BLaER1 treated with 17β-estradiol and CSF1 and Interleukin-3, amounts not matched to agents 10 nM and 100 nM (cell line): ENCODE measurements at regions not wholly inside any gene's neighbourhood (a gene's known extent, or its start where the extent isn't known, plus 50 kb on each side); places are given as distances from the start of the nearest gene placed in this dataset.

ENCODE experiments used
- H3K27ac ChIP-seq, 11 experiments: shearing (Covaris generic); formaldehyde crosslinking; 2 replicates each; pipeline ENCODE4 v1.8.1; 2022
- H3K27me3 ChIP-seq, 11 experiments: shearing (Covaris generic); formaldehyde crosslinking; 2 replicates each; pipeline ENCODE4 v1.8.1; 2022
- H3K36me3 ChIP-seq, 11 experiments: shearing (Covaris generic); formaldehyde crosslinking; 2 replicates each; pipeline ENCODE4 v1.8.1; 2022
- H3K4me1 ChIP-seq, 10 experiments: shearing (Covaris generic); formaldehyde crosslinking; 2 replicates each; pipeline ENCODE4 v1.8.1; 2022
- H3K4me2 ChIP-seq, 11 experiments: shearing (Covaris generic); formaldehyde crosslinking; 2 replicates each; pipeline ENCODE4 v1.8.1; 2022
- H3K4me3 ChIP-seq, 10 experiments: shearing (Covaris generic); formaldehyde crosslinking; 2 replicates each; pipeline ENCODE4 v1.8.1; 2022
- H3K9ac ChIP-seq, 11 experiments: shearing (Covaris generic); formaldehyde crosslinking; 2 replicates each; pipeline ENCODE4 v1.8.1; 2022
- H3K9me3 ChIP-seq, 11 experiments: shearing (Covaris generic); formaldehyde crosslinking; replicated peaks in 1 of 11; 2 replicates each; pipeline ENCODE4 v1.8.1; 2022
- H4K20me1 ChIP-seq, 11 experiments: shearing (Covaris generic); formaldehyde crosslinking; 2 replicates each; pipeline ENCODE4 v1.8.1; 2022
- Cebpa-rat ChIP-seq, 11 experiments: shearing (Covaris generic); IDR thresholded peaks; 2 replicates each; pipeline ENCODE4 v1.8.1; 2022

DNA sequence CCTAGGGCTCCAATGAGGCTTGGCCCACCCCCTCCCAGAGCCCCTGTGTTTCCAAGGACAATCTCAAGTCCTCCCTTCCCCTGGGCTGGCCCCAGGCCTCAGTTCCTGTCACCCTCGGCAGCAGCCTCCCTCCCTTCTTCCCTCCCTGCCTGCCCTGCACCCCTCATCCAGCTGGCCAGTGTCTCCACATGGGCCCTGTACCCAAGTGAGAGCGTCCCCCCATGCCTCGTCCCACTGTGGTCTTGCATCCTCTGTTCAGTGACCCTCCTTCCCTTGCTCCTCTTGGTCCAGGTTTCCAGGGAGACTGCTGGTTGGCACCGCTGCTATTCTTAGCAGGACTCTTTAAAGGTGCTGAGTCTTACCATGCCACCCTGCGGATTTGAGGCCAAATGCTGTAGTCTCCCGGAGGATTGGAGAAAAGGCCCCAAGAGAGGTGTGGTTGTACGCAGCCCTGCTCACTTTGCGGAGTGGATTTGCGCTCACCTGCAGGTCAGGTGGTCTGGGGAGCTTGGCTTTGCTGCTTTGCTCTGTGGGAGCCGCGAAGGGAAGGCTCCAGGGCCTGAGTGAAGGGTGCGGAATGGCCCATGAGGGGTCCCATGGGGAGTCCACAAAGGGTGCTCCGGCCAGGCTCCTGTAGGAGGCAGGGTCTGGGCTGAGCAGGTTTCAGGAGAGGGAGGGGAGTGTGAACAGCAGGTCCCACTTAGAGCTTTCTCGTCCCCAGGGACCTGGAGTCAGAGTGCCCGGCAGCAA lies 519.2 kb downstream of the TCERG1L start:
- no peak for TF ChIP-seq Cebpa-rat (IDR thresholded peaks at IDR 0.05)
- Histone ChIP-seq H3K27me3 (no peaks in the 10 kb centered on the region), H3K36me3 (no peaks in the 10 kb centered on the region), H3K4me2 (no peak overlapping the region), H3K4me3 (no peak overlapping the region), H4K20me1 (no peaks in the 10 kb centered on the region; a peak in 1 of 22 replicates), H3K9me3 (peaks cover 0 to 15% (median 7%) of the 10 kb centered on the region in 11 experiments; a peak in 12 of 22 replicates), H3K27ac (no peak overlapping the region), H3K4me1 (peaks cover 0 to 7% (median 4%) of the 10 kb centered on the region in 10 experiments; a peak in 11 of 20 replicates), H3K9ac (no peak overlapping the region)

DNA sequence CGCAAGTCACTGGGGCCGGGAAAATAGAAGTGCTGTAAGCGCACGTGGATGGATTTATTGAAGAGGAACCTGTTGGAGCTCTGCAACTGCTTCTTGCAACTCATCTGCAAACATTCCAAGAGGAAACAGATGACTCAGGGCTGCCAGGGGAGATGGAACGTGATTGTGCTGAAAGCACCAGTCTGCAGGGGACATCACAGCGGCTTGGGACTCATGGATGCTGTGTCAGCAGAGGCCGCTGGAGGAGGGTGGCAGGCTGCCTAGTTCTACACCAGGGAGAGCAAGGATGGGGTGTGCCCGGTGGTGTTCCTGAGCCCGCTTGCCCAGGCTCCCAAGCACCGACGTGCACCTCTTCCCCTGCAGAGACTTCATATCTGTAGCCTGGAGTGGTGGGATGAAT lies 515.7 kb downstream of the TCERG1L start:
- no peaks in the 10 kb centered on the region for H4K20me1 ChIP-seq
- no peak overlapping the region for H3K27ac ChIP-seq
- no peak overlapping the region for H3K9ac ChIP-seq
- no peaks in the 10 kb centered on the region for H3K36me3 ChIP-seq
- peaks cover 14 to 33% (median 28%) of the 10 kb centered on the region in 10 experiments for H3K4me1 ChIP-seq
- no peaks in the 10 kb centered on the region for H3K27me3 ChIP-seq
- no peak overlapping the region for H3K4me2 ChIP-seq
- H3K4me3 ChIP-seq = no peak overlapping the region
- peaks cover 0 to 19% (median 8%) of the 10 kb centered on the region in 11 experiments; a peak in 12 of 22 replicates for H3K9me3 ChIP-seq
- no peak for TF ChIP-seq Cebpa-rat (IDR thresholded peaks at IDR 0.05)

DNA sequence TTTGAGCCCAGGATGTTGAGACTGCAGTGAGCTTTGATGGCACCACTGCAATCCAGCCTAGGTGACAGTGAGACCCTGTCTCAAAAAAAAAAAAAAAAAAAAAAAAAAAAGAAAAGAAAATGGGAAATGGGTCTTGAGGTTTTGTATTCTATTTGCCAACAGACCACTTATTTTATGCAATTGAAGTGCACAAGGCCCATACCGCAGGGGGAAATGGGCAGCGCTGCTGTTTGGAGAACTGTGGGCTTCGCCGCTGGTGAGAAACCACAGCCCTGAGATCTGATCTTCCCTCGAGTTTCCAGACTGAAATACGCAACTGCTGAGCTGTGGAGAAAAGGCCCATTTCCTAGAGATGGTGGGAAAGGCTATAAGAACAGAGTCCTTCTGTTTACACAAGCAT lies 512.0 kb downstream of the TCERG1L start:
- H3K36me3 ChIP-seq = no peaks in the 10 kb centered on the region
- peak overlapping the region; percentile 29 to 84 (median 67) for H3K4me2 ChIP-seq
- TF ChIP-seq Cebpa-rat (IDR thresholded peaks at IDR 0.05) = peak in 7 of 11 experiments; percentile 47 to 69 (median 63); a peak in 12 of 22 replicates
- no peak overlapping the region for H3K4me3 ChIP-seq
- H4K20me1 ChIP-seq = no peaks in the 10 kb centered on the region
- peaks cover 0 to 32% (median 18%) of the 10 kb centered on the region in 11 experiments; a peak in 18 of 22 replicates for H3K9me3 ChIP-seq
- H3K4me1 ChIP-seq = peaks cover 14 to 33% (median 28%) of the 10 kb centered on the region in 10 experiments
- H3K9ac ChIP-seq = peak overlapping the region in 3 of 11 experiments; percentile 30 to 39 (median 36); a peak in 8 of 22 replicates
- peak overlapping the region in 8 of 11 experiments; percentile 54 to 73 (median 67); a peak in 16 of 22 replicates for H3K27ac ChIP-seq
- H3K27me3 ChIP-seq = no peaks in the 10 kb centered on the region

DNA sequence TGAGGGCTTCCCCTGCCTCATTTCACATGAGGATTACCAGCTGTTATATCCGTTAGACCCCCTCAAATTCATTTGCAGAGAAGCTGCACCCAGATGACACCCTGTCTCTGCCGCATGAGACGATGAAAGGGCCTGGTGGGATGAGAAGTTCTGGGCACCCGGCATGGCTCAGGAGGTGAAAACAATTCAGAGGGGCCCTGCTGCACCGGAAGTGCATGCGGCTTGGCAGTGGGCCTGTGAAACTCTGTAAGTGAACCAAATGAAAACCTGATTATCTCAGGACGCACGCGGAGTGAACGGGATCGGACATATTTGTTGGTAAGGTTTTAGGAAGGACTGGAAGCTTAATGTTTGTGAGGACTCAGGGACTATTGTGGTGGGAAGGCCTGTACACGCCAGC lies 511.2 kb downstream of the TCERG1L start:
- no peaks in the 10 kb centered on the region for H3K27me3 ChIP-seq
- peaks cover 14 to 33% (median 28%) of the 10 kb centered on the region in 10 experiments for H3K4me1 ChIP-seq
- no peak overlapping the region for H3K4me3 ChIP-seq
- no peaks in the 10 kb centered on the region for H3K36me3 ChIP-seq
- TF ChIP-seq Cebpa-rat (IDR thresholded peaks at IDR 0.05) = no peak
- H3K9ac ChIP-seq = peak overlapping the region in 5 of 11 experiments; percentile 25 to 52 (median 35); a peak in 5 of 22 replicates
- H3K27ac ChIP-seq = peak overlapping the region in 8 of 11 experiments; percentile 40 to 73 (median 67); a peak in 15 of 22 replicates
- no peaks in the 10 kb centered on the region for H4K20me1 ChIP-seq
- peaks cover 0 to 37% (median 18%) of the 10 kb centered on the region in 11 experiments; a peak in 18 of 22 replicates for H3K9me3 ChIP-seq
- H3K4me2 ChIP-seq = peak overlapping the region; percentile 29 to 84 (median 67)

DNA sequence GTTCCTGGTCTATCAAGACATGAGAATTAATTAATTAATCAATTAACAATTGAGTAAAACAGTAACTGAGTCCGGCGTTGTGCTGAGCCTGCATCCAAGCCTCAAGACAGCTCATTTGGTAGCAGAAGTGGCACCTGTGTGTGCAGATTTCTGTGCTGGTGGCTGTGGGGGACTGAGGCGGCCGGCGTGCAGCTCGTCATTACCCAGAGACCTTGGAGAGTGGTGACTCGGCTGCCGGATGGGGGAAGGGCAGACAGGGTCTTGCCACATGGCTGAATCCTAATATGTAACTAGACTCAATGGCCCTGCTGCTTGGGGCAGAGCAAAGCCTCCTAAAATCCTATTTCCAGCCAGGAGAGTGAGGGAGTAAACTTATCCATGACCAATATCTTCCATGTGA lies 510.2 kb downstream of the TCERG1L start:
- no peak overlapping the region for H3K4me3 ChIP-seq
- no peaks in the 10 kb centered on the region for H3K27me3 ChIP-seq
- H3K9me3 ChIP-seq = peaks cover 0 to 45% (median 18%) of the 10 kb centered on the region in 11 experiments; a peak in 18 of 22 replicates
- peaks cover 14 to 33% (median 28%) of the 10 kb centered on the region in 10 experiments for H3K4me1 ChIP-seq
- no peak overlapping the region for H3K4me2 ChIP-seq
- no peak for TF ChIP-seq Cebpa-rat (IDR thresholded peaks at IDR 0.05)
- no peak overlapping the region for H3K27ac ChIP-seq
- no peaks in the 10 kb centered on the region for H4K20me1 ChIP-seq
- H3K36me3 ChIP-seq = no peaks in the 10 kb centered on the region
- no peak overlapping the region for H3K9ac ChIP-seq

DNA sequence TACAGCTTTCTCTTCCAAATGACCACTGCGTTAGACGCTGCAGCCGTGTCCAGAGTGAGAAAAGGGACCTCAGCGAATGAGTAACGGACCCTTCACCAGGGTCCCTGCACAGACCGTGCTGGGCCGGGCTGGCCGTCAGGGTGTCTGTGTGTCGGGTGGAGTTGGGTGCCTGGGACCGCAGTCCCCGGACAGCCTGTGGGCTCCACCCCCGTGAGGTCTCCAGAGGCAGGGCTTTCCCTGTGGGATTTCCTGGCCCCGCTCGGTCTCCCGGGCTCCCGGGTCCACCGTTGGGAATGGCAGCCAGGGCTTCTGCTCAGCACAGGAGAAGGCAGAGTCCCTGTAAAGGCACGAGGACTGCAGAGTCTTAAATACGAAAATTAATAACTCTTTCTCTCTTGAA lies 509.7 kb downstream of the TCERG1L start:
- peaks cover 14 to 35% (median 28%) of the 10 kb centered on the region in 10 experiments for H3K4me1 ChIP-seq
- no peak overlapping the region for H3K27ac ChIP-seq
- peaks cover 0 to 45% (median 18%) of the 10 kb centered on the region in 11 experiments; a peak in 18 of 22 replicates for H3K9me3 ChIP-seq
- H3K9ac ChIP-seq = no peak overlapping the region
- H4K20me1 ChIP-seq = no peaks in the 10 kb centered on the region
- H3K4me2 ChIP-seq = no peak overlapping the region
- no peaks in the 10 kb centered on the region for H3K36me3 ChIP-seq
- no peak for TF ChIP-seq Cebpa-rat (IDR thresholded peaks at IDR 0.05)
- H3K4me3 ChIP-seq = no peak overlapping the region
- H3K27me3 ChIP-seq = no peaks in the 10 kb centered on the region

DNA sequence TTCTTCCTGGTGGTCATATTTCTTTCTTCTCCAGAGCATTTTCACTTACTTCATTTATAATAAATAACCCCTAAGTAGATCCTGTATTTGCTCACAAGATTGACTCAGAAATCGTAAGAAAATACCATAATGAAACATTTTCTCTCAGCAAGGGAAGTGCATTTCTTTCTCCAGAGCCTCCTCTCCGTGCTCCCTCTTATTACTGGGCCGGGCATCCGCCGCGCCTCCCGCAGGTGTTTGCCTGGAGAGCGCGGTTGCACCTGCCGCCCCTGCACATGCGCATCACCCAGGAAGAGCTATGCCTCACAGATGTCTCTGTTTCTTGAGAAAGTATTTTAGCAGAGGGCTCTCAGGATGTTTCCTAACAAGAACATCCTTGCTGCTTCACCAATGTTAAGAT lies 509.2 kb downstream of the TCERG1L start:
- H3K36me3 ChIP-seq = no peaks in the 10 kb centered on the region

DNA sequence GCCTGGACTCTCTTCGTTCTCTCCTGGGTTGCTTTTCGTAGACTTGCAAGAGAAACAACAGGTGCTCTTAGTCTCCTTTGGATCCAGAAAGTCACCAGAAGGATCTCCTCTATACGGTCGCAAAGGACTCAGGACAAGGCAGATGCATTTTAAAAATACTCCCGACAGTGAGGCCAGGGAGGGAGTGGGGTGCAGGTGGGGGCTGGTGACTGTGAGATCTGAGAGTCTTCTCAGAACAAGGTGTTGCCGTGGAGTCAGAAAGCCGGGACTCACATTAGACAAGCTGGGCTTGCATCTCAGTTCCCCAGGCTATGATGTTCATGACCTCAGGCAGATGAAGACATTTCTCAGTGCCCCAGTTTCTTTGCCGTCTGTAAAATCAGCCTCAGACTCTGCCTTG lies 507.2 kb downstream of the TCERG1L start:
- Histone ChIP-seq H3K4me1 (peaks cover 10 to 24% (median 15%) of the 10 kb centered on the region in 10 experiments), H3K9me3 (peaks cover 0 to 45% (median 18%) of the 10 kb centered on the region in 11 experiments; a peak in 18 of 22 replicates), H3K4me2 (no peak overlapping the region), H4K20me1 (no peaks in the 10 kb centered on the region), H3K27ac (no peak overlapping the region), H3K27me3 (no peaks in the 10 kb centered on the region), H3K9ac (no peak overlapping the region), H3K36me3 (no peaks in the 10 kb centered on the region), H3K4me3 (no peak overlapping the region)
- no peak for TF ChIP-seq Cebpa-rat (IDR thresholded peaks at IDR 0.05)

More for the DNA sequence above, 509.2 kb downstream of the TCERG1L start:
- H3K9me3 ChIP-seq = peaks cover 0 to 45% (median 18%) of the 10 kb centered on the region in 11 experiments; a peak in 18 of 22 replicates
- no peak overlapping the region for H3K4me3 ChIP-seq
- H3K27me3 ChIP-seq = no peaks in the 10 kb centered on the region
- no peak overlapping the region for H3K4me2 ChIP-seq
- H4K20me1 ChIP-seq = no peaks in the 10 kb centered on the region
- H3K27ac ChIP-seq = no peak overlapping the region
- no peak overlapping the region for H3K9ac ChIP-seq
- peaks cover 14 to 30% (median 24%) of the 10 kb centered on the region in 10 experiments for H3K4me1 ChIP-seq
- no peak for TF ChIP-seq Cebpa-rat (IDR thresholded peaks at IDR 0.05)

DNA sequence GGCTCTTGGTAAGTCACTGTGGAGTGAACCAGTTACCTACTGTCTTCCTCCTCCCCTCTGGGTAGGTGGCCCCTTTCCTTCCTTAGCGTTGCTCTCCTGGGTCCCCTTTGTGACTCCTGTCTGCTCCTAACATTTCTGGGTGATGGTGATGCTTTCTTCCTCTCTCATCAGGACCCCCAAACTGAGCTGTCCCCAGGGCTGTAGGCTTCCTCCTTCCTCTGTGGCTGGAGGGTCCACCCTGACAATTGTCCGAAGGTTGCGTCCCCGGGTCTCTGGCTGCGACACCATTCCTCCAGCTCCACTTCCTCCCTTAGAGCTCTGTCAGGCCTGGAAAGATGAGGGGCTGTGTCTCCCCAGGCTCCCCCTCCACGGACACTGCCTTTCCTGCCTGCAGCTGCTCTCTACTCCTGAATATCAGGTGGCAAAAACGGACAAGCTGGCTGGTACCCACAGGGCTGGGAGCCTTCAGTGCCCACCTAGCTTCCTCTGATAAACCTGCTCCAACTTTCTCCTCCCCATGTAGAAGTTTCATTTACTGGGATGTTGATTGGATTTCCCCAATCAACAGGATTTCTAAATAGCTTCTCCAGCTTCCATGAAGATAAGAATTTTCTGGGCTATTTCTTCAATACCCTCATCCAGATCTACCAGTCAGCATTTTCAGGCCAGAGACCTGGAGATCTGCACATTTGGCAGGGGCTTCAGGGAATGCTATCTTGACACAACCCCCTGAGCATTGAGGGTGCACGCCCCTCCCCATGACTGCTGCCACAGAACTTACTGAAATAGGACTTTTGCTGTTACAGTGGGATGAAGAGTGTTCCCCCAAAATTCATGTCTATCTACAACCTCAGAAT lies 506.5 kb downstream of the TCERG1L start:
- no peak for TF ChIP-seq Cebpa-rat (IDR thresholded peaks at IDR 0.05)
- Histone ChIP-seq H3K4me2 (no peak overlapping the region), H3K4me1 (peaks cover 4 to 17% (median 9%) of the 10 kb centered on the region in 10 experiments), H3K36me3 (no peaks in the 10 kb centered on the region), H3K27me3 (no peaks in the 10 kb centered on the region), H3K4me3 (no peak overlapping the region), H3K9me3 (peaks cover 0 to 44% (median 18%) of the 10 kb centered on the region in 11 experiments; a peak in 18 of 22 replicates), H3K27ac (no peak overlapping the region), H3K9ac (no peak overlapping the region), H4K20me1 (no peaks in the 10 kb centered on the region)
